Type B pancreatic cell (in vitro differentiated cells): ENCODE measurements at regions not wholly inside any gene's neighbourhood (a gene's known extent, or its start where the extent isn't known, plus 50 kb on each side); places are given as distances from the start of the nearest gene placed in this dataset.

Source experiments
- DNase-seq: peaks from one replicate; pipeline ENCODE4 v3.0.0; 2021; ENCODE audit warnings: mixed read lengths; ENCODE audit not compliant: unreplicated experiment; ENCODE audit errors: extremely low spot score
- H3K27ac Mint-ChIP-seq: 2 replicates; pipeline ENCODE4 v1.8.0; 2021; ENCODE audit warnings: mild to moderate bottlenecking, mixed read lengths
- H3K27me3 Mint-ChIP-seq: 2 replicates; pipeline ENCODE4 v1.8.0; 2021; ENCODE audit warnings: mixed read lengths
- H3K36me3 Mint-ChIP-seq: 2 replicates; pipeline ENCODE4 v1.8.0; 2021; ENCODE audit warnings: mixed read lengths
- H3K4me1 Mint-ChIP-seq: one replicate; pipeline ENCODE4 v1.8.0; 2021; ENCODE audit warnings: mixed read lengths; ENCODE audit not compliant: unreplicated experiment
- H3K4me3 Mint-ChIP-seq: 2 replicates; pipeline ENCODE4 v1.8.0; 2021; ENCODE audit warnings: mild to moderate bottlenecking, mixed read lengths
- H3K9me3 Mint-ChIP-seq: 2 replicates; pipeline ENCODE4 v1.8.0; 2021; ENCODE audit warnings: mixed read lengths
- CTCF ChIP-seq: fragments of 200-600 bp; sonication (generic); conservative IDR thresholded peaks from 2 replicates; pipeline ENCODE4 v1.5.0; 2021; ENCODE audit warnings: antibody characterized with exemption, mild to moderate bottlenecking

DNA sequence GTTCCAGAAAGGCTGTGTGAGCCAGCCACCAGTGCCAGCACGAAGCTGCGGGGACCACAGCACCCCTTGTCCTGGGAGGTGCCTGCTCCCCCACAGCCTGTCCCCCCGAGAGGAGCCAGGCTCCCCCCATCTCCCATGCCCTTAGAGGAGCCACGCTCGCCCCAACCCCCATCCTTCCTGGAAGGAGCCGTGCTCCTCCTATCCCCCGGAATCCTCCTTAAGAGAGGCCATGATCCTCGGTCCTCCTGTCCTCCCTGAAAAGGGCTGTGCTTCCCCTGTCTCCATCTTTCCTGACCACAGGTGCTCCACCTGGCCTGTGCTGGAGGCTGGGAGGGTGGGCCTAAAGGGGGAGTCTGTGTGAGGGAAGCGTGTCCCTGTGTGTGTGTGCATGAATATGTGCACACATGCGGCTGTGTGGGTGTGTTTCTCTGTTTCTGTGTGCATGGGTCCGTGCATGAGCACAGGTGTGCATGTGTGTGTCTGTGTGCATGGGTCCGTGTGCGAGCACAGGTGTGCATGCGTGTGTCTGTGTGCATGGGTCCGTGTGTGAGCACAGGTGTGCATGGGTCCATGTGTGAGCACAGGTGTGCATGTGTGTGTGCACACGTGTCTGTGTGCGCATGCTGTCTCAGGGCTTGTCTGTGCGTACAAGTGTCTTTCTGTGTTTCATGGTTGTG is 80.3 kb downstream of the RTP5 start:
- Mint-ChIP-seq H3K4me3 (no peak overlapping the region), H3K36me3 (no peaks in the 10 kb centered on the region), H3K27ac (no peak overlapping the region), H3K27me3 (peaks cover 27% of the 10 kb centered on the region), H3K9me3 (no peaks in the 10 kb centered on the region), H3K4me1 (peaks cover 18% of the 10 kb centered on the region)
- no peak for DNase-seq
- TF ChIP-seq CTCF, result no peak

DNA sequence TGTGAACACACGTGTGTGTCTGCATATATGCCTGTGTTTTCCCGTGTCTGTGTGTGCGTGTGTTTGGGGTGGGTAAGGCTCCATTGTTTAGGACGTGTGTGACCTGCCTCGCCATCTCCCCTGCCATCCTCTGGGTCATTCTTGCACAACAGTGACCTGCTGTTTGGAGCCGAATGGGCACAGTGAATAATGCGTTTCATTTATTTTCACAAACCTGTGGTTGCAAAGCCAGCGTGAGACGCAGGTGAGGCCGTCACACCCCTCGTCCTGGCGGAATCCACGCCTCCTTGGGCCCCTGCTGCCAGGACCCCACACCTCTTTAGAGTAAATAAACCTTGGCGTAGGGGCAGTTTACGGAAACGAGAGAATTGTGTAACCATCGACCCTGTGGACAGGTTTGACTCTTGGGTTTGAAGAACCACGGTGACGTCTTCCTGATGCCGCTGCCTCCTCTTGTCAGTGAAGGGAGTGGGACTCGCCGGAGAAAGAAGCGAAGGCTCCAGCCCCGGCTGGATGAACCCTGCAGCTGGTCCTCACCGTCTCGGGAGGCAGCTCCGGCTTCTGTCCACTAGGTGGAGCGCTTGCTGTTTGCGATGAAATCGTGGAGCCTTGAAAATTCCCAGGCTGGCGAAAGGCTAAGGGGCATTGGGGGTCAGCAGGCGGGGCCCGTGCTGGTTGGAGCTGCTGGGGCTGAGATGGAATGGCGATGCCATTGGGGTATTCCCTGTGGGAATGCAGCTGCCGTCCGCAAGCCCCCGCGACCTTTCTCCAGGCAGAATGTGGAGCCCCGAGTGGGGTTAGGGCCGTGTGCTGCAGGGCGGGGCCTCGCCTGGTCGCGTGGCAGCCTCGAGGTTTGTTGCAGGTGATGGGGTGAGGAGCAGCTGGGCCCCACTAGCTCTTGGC is 81.1 kb downstream of the RTP5 start:
- no peaks in the 10 kb centered on the region for H3K36me3 Mint-ChIP-seq
- H3K9me3 Mint-ChIP-seq, result no peaks in the 10 kb centered on the region
- peaks cover 27% of the 10 kb centered on the region for H3K27me3 Mint-ChIP-seq
- H3K4me3 Mint-ChIP-seq, result no peak overlapping the region
- DNase-seq, result peak; percentile 85
- H3K4me1 Mint-ChIP-seq, result peaks cover 18% of the 10 kb centered on the region
- H3K27ac Mint-ChIP-seq, result no peak overlapping the region
- peak; percentile 98 for TF ChIP-seq CTCF

GRCh38 chr2:241951316-241951700 is 81.8 kb downstream of the RTP5 start:
- no peak overlapping the region for H3K27ac Mint-ChIP-seq
- TF ChIP-seq CTCF, result no peak

GRCh38 chr2:241951920-241952319 is 82.4 kb downstream of the RTP5 start:
- peaks cover 20% of the 10 kb centered on the region for H3K27me3 Mint-ChIP-seq
- TF ChIP-seq CTCF, result no peak
- H3K9me3 Mint-ChIP-seq, result no peaks in the 10 kb centered on the region
- no peak overlapping the region for H3K27ac Mint-ChIP-seq
- DNase-seq, result no peak
- no peaks in the 10 kb centered on the region for H3K36me3 Mint-ChIP-seq
- H3K4me1 Mint-ChIP-seq, result peaks cover 18% of the 10 kb centered on the region
- no peak overlapping the region for H3K4me3 Mint-ChIP-seq

More at GRCh38 chr2:241951316-241951700, 81.8 kb downstream of the RTP5 start:
- Mint-ChIP-seq H3K27me3 (peaks cover 21% of the 10 kb centered on the region), H3K4me1 (peaks cover 18% of the 10 kb centered on the region), H3K4me3 (no peak overlapping the region), H3K36me3 (no peaks in the 10 kb centered on the region), H3K9me3 (no peaks in the 10 kb centered on the region)
- no peak for DNase-seq

- peaks cover 18% of the 10 kb centered on the region for H3K4me1 Mint-ChIP-seq
- H3K4me3 Mint-ChIP-seq, result no peak overlapping the region
- no peak for DNase-seq
- TF ChIP-seq CTCF, result no peak
- peaks cover 20% of the 10 kb centered on the region for H3K27me3 Mint-ChIP-seq
- no peaks in the 10 kb centered on the region for H3K36me3 Mint-ChIP-seq
- H3K9me3 Mint-ChIP-seq, result no peaks in the 10 kb centered on the region
- no peak overlapping the region for H3K27ac Mint-ChIP-seq
Observed at GRCh38 chr2:241952816-241953215, 83.3 kb downstream of the RTP5 start.
